Mesodermal cell (in vitro differentiated cells): ENCODE measurements at regions not wholly inside any gene's neighbourhood (a gene's known extent, or its start where the extent isn't known, plus 50 kb on each side); places are given as distances from the start of the nearest gene placed in this dataset.

ENCODE experiments used
- H3K27ac ChIP-seq: 2 replicates; pipeline ENCODE4 v1.7.0; 2013; ENCODE audit warnings: mild to moderate bottlenecking, low read depth, low read length, moderate library complexity; ENCODE audit not compliant: severe bottlenecking
- H3K36me3 ChIP-seq: 2 replicates; pipeline ENCODE4 v1.7.1; 2013; ENCODE audit warnings: mild to moderate bottlenecking, low read length, moderate library complexity; ENCODE audit not compliant: control insufficient read depth, insufficient read depth
- H3K4me1 ChIP-seq: one replicate; pipeline ENCODE4 v1.7.1; 2013; ENCODE audit warnings: mild to moderate bottlenecking, low read length; ENCODE audit not compliant: insufficient read depth, control insufficient read depth, poor library complexity, severe bottlenecking
- H3K4me3 ChIP-seq: 2 replicates; pipeline ENCODE4 v1.7.0; 2013; ENCODE audit warnings: low read length, control low read depth, mild to moderate bottlenecking; ENCODE audit not compliant: insufficient read depth, poor library complexity, severe bottlenecking; ENCODE audit errors: extremely low read depth
- H3K9me3 ChIP-seq: 2 replicates; pipeline ENCODE4 v1.7.1; 2013; ENCODE audit warnings: mild to moderate bottlenecking, low read length, moderate library complexity; ENCODE audit not compliant: control insufficient read depth
- WGBS, 2 experiments: methylation state at CpG; one replicate each; pipeline ENCODE4 v1.1.5; 2013; ENCODE audit warnings: missing lambda C conversion rate in 2 of 2; ENCODE audit not compliant: insufficient coverage in 2 of 2; 5-methylcytosine and 5-hydroxymethylcytosine counted together

- H3K36me3 ChIP-seq = no peaks in the 10 kb centered on the region
- no CpG with 5 or more reads among the region's 1 CpG for WGBS, 2 experiments
- H3K9me3 ChIP-seq = no peaks in the 10 kb centered on the region
- H3K4me3 ChIP-seq = no peak overlapping the region
- H3K4me1 ChIP-seq = peaks cover 14% of the 10 kb centered on the region
- peak overlapping the region; percentile 73 for H3K27ac ChIP-seq
Measured at GRCh38 chr1:95323123-95323522, 89.1 kb downstream of the RWDD3 start.

DNA sequence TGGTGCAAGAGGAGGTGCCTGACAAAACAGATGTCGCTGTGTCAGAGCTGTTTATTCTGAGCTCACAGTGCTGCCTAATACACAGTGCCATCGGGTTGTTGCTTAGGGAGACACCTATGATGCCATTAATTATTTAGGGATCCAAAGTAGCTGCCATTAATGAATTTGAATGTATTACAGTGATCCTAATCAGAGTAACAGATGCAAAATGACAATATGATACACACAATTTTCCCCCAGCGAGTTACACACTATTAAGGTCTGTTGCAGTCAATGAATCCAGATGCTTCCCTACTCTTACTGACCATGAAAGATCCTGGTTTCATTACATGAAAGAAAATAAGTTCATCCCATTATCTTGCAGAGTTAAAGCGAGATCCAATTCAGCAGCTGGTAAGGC is 91.3 kb downstream of the RWDD3 start:
- no peak overlapping the region for H3K4me3 ChIP-seq
- WGBS, 2 experiments = 98 to 100% methylated on average over 4 of the region's 4 CpGs
- H3K36me3 ChIP-seq = no peaks in the 10 kb centered on the region
- no peaks in the 10 kb centered on the region for H3K9me3 ChIP-seq
- H3K27ac ChIP-seq = no peak overlapping the region
- peaks cover 14% of the 10 kb centered on the region for H3K4me1 ChIP-seq

DNA sequence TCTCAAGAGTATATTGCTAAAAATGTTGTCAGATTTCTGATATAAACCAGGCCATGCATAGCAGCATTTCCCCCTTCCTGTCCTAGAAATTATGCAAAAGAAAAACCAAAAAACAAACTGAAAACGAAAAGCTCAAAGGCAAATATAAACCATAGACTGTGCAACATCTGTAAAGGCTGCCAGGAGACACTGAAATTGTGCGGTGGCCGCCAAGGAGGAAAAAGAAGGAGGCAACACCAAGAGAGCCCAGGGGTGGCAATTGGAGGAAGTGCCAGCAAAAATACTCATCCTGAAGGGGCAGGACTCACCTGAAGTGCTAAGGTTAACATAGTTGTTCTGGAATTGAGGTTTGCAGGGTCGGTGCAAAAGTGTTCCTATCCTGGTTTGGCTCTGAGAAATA is 92.0 kb downstream of the RWDD3 start:
- Histone ChIP-seq H3K4me1 (peaks cover 14% of the 10 kb centered on the region), H3K36me3 (no peaks in the 10 kb centered on the region), H3K4me3 (no peak overlapping the region), H3K27ac (no peak overlapping the region), H3K9me3 (no peaks in the 10 kb centered on the region)
- 85 to 95% methylated on average over 3 of the region's 4 CpGs for WGBS, 2 experiments

GRCh38 chr1:95332754-95333153 is 98.7 kb downstream of the RWDD3 start:
- Histone ChIP-seq H3K27ac (no peak overlapping the region), H3K36me3 (no peaks in the 10 kb centered on the region), H3K4me3 (no peak overlapping the region), H3K9me3 (no peaks in the 10 kb centered on the region), H3K4me1 (no peaks in the 10 kb centered on the region)
- WGBS, 2 experiments = 100% methylated on average over 1 of the region's 1 CpG

- 84 to 95% methylated on average over 7 to 8 of the region's 9 CpGs for WGBS, 2 experiments
- H3K36me3 ChIP-seq = no peaks in the 10 kb centered on the region
- no peaks in the 10 kb centered on the region for H3K9me3 ChIP-seq
- H3K4me1 ChIP-seq = no peaks in the 10 kb centered on the region
- no peak overlapping the region for H3K4me3 ChIP-seq
- no peak overlapping the region for H3K27ac ChIP-seq
Measured at GRCh38 chr1:95339377-95339776, 105.4 kb downstream of the RWDD3 start.

DNA sequence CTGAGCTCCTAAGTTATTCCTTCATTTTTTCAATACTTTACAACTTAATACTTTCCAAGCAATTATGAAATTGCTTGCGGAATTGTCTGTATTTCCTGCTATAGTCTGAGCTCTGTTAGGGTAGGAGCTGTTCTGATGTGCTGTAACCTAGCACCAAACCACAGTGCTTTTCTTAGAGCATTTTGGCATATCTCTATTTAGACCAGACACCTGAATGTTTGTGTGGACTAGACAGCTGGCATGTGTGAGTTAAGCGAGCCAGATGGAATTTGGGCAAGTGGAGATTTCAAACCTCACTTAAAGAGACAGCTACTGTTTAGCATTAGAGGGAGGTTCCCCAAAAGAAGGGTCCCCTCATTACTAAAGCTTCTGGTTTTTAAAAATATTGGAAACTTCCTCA is 106.1 kb downstream of the RWDD3 start:
- no CpG with 5 or more reads among the region's 2 CpGs for WGBS, 2 experiments

GRCh38 chr1:95352767-95353166 is 118.8 kb downstream of the RWDD3 start:
- no peak overlapping the region for H3K4me3 ChIP-seq
- H3K27ac ChIP-seq = no peak overlapping the region
- no peaks in the 10 kb centered on the region for H3K9me3 ChIP-seq
- 100% methylated on average over 1 of the region's 2 CpGs; no CpG with 5 or more reads in 1 of the 2 experiments for WGBS, 2 experiments
- H3K36me3 ChIP-seq = no peaks in the 10 kb centered on the region
- H3K4me1 ChIP-seq = no peaks in the 10 kb centered on the region

More for the DNA sequence above, 106.1 kb downstream of the RWDD3 start:
- H3K4me1 ChIP-seq = no peaks in the 10 kb centered on the region
- H3K9me3 ChIP-seq = no peaks in the 10 kb centered on the region
- no peaks in the 10 kb centered on the region for H3K36me3 ChIP-seq
- no peak overlapping the region for H3K4me3 ChIP-seq
- H3K27ac ChIP-seq = no peak overlapping the region

GRCh38 chr1:95353194-95353593 is 119.2 kb downstream of the RWDD3 start:
- Histone ChIP-seq H3K36me3 (no peaks in the 10 kb centered on the region), H3K4me1 (no peaks in the 10 kb centered on the region), H3K9me3 (no peaks in the 10 kb centered on the region), H3K4me3 (no peak overlapping the region), H3K27ac (no peak overlapping the region)
- 78 to 100% methylated on average over 1 of the region's 3 CpGs for WGBS, 2 experiments

DNA sequence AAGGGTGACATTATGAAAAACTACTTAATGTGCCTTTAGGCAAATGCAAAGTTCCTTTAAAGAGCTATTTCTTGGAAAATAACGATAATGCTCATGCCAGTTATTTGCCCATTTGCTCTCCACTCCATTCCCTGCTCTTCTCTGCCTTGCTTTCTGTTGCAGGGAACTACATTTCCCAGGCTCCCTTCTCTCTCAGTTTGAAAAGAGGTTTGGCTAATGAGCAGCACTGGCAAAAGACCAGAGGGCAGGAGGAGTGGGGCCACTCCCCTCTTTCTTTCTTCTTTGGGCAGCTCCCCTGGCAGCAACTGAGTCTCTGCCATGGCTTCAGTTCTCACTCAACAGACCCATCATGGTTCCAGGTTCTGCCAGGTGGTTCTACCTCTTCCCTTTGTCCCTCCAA is 130.5 kb downstream of the RWDD3 start:
- WGBS, 2 experiments = 67 to 100% methylated on average over 1 of the region's 1 CpG
- H3K4me3 ChIP-seq = no peak overlapping the region
- H3K4me1 ChIP-seq = no peaks in the 10 kb centered on the region
- no peaks in the 10 kb centered on the region for H3K9me3 ChIP-seq
- no peak overlapping the region for H3K27ac ChIP-seq
- no peaks in the 10 kb centered on the region for H3K36me3 ChIP-seq

DNA sequence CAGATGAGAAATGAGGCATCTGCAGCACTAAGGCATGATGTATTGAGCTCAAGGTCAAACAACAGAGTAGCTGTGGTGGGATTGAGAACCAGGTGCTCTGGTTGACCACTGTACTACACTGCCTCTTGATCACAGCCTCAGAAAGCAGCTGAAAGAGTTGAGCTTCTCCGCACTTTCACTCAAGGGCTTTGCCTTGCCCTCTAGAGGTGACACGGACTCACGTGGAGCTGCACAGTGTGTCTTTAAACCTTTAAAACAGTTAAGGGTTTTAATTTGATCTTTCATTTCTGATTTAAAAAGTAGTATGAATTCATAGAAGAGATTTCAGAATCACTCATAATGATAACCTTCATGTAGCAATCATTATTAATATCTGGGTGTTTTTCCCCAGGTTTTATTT is 132.5 kb downstream of the RWDD3 start:
- no peaks in the 10 kb centered on the region for H3K36me3 ChIP-seq
- no peaks in the 10 kb centered on the region for H3K9me3 ChIP-seq
- WGBS, 2 experiments = 73 to 100% methylated on average over 1 to 3 of the region's 3 CpGs
- H3K4me1 ChIP-seq = no peaks in the 10 kb centered on the region
- no peak overlapping the region for H3K4me3 ChIP-seq
- H3K27ac ChIP-seq = no peak overlapping the region

DNA sequence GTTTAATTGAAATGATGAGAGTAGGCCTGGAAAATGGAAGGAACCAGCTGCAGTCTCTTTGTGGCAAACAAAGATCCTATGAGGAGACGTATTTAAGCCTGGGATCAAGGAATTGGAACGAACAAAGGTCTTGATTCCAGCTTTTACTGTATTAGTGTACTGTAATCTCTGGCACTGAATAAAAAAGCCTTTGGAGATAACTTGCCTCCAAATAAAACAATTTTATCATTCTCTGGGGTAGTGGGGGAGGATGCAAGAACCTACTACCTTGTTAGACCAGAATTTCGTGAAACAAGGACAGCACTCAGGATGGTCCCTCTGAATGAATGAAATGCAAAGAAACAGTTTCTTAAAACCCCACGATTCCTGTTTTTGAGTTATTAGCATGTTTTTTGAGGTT is 134.2 kb downstream of the RWDD3 start:
- WGBS, 2 experiments = 80 to 88% methylated on average over 1 to 2 of the region's 4 CpGs
- H3K4me1 ChIP-seq = no peaks in the 10 kb centered on the region
- no peak overlapping the region for H3K27ac ChIP-seq
- H3K4me3 ChIP-seq = no peak overlapping the region
- H3K9me3 ChIP-seq = no peaks in the 10 kb centered on the region
- H3K36me3 ChIP-seq = no peaks in the 10 kb centered on the region
